ENCODE measurements at regions not wholly inside any gene's neighbourhood (a gene's known extent, or its start where the extent isn't known, plus 50 kb on each side); places are given as distances from the start of the nearest gene placed in this dataset.

DNA sequence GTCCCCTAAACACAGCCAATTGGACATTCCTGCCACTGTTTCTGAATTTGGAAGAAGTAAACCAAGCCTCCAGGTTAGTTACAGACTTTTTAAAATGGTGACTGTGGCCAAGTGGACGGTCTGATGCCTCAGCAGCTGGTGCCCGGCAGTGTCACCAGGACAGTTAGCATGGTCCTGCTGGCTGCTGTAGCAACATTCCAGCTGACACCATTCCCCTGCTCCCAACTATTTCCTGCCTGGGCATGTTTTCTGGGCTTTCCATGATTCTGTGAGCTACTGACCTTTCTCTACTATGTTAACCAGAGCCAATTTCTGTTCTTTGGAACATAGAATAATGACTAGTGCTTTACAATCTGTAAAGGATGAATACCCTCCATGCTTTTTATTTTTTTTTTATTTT is 95.0 kb downstream of the TLR5 start:
- no peak overlapping the region for H3K27ac ChIP-seq (ENCODE audit: low read depth in 1 of 2, low read length in 2 of 2)
- no peaks in the 10 kb centered on the region for H3K27me3 ChIP-seq (ENCODE audit: control insufficient read depth in 4 of 4, insufficient read depth in 4 of 4, low read length in 3 of 4)
- no peak overlapping the region for H3K4me3 ChIP-seq (ENCODE audit: low read depth in 1 of 3, low read length in 3 of 3)
- 83% methylated on average over 2 of the region's 2 CpGs for WGBS
- H3K9me3 ChIP-seq (ENCODE audit: control insufficient read depth in 4 of 4, low read length in 3 of 4) = no peaks in the 10 kb centered on the region
- no peak overlapping the region for H3K9ac ChIP-seq (ENCODE audit: low read depth in 1 of 2, low read length in 2 of 2)
- TF ChIP-seq, protein P1, sequence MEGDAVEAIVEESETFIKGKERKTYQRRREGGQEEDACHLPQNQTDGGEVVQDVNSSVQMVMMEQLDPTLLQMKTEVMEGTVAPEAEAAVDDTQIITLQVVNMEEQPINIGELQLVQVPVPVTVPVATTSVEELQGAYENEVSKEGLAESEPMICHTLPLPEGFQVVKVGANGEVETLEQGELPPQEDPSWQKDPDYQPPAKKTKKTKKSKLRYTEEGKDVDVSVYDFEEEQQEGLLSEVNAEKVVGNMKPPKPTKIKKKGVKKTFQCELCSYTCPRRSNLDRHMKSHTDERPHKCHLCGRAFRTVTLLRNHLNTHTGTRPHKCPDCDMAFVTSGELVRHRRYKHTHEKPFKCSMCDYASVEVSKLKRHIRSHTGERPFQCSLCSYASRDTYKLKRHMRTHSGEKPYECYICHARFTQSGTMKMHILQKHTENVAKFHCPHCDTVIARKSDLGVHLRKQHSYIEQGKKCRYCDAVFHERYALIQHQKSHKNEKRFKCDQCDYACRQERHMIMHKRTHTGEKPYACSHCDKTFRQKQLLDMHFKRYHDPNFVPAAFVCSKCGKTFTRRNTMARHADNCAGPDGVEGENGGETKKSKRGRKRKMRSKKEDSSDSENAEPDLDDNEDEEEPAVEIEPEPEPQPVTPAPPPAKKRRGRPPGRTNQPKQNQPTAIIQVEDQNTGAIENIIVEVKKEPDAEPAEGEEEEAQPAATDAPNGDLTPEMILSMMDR (IDR thresholded peaks at IDR 0.05; ENCODE audit: low read depth, low read length, missing input control) = no peak
- TF ChIP-seq FOXA2 (IDR thresholded peaks at IDR 0.05) (no peak), RAD21 (IDR thresholded peaks at IDR 0.05) (no peak), YY1 (IDR thresholded peaks at IDR 0.05) (no peak), EGR1 (IDR thresholded peaks at IDR 0.05; ENCODE audit: low read depth in 2 of 2) (no peak), HNF4G (IDR thresholded peaks at IDR 0.05) (no peak), JUND (IDR thresholded peaks at IDR 0.05) (no peak)
- TF ChIP-seq, protein P2, sequence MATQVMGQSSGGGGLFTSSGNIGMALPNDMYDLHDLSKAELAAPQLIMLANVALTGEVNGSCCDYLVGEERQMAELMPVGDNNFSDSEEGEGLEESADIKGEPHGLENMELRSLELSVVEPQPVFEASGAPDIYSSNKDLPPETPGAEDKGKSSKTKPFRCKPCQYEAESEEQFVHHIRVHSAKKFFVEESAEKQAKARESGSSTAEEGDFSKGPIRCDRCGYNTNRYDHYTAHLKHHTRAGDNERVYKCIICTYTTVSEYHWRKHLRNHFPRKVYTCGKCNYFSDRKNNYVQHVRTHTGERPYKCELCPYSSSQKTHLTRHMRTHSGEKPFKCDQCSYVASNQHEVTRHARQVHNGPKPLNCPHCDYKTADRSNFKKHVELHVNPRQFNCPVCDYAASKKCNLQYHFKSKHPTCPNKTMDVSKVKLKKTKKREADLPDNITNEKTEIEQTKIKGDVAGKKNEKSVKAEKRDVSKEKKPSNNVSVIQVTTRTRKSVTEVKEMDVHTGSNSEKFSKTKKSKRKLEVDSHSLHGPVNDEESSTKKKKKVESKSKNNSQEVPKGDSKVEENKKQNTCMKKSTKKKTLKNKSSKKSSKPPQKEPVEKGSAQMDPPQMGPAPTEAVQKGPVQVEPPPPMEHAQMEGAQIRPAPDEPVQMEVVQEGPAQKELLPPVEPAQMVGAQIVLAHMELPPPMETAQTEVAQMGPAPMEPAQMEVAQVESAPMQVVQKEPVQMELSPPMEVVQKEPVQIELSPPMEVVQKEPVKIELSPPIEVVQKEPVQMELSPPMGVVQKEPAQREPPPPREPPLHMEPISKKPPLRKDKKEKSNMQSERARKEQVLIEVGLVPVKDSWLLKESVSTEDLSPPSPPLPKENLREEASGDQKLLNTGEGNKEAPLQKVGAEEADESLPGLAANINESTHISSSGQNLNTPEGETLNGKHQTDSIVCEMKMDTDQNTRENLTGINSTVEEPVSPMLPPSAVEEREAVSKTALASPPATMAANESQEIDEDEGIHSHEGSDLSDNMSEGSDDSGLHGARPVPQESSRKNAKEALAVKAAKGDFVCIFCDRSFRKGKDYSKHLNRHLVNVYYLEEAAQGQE (IDR thresholded peaks at IDR 0.05) = no peak
- H3K4me1 ChIP-seq (ENCODE audit: control insufficient read depth in 4 of 4, insufficient read depth in 4 of 4, low read length in 3 of 4) = peaks cover 0 to 19% (median 4%) of the 10 kb centered on the region in 4 donors
- no peaks in the 10 kb centered on the region for H3K36me3 ChIP-seq (ENCODE audit: control insufficient read depth in 4 of 4, insufficient read depth in 3 of 4, low read depth in 1 of 4, low read length in 3 of 4)
- no peak for DNase-seq (ENCODE audit: low spot score)

DNA sequence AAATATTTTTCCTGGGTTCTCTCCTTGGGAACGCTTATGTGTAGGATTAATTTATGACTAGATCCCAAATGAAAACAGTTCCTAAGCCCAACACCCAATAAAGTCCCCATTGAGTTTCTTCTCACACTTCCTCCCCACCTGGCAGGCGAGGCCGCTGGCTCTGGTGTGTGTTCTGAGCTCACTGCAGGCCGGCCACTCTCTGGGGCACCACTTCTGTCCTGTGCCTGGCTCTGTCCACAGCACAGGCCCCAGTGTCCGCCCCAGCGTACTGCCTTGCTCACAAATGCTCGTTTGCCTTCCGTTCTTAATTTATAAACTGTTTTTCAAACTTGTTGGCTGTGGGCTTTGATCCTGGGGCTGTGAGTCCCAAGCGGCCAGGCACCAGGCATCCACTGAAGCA is 90.6 kb downstream of the TLR5 start:
- 96% methylated on average over 9 of the region's 9 CpGs for WGBS
- no peaks in the 10 kb centered on the region for H3K36me3 ChIP-seq (ENCODE audit: control insufficient read depth in 4 of 4, insufficient read depth in 3 of 4, low read depth in 1 of 4, low read length in 3 of 4)
- H3K9ac ChIP-seq (ENCODE audit: low read depth in 1 of 2, low read length in 2 of 2) = no peak overlapping the region
- no peaks in the 10 kb centered on the region for H3K27me3 ChIP-seq (ENCODE audit: control insufficient read depth in 4 of 4, insufficient read depth in 4 of 4, low read length in 3 of 4)
- H3K4me1 ChIP-seq (ENCODE audit: control insufficient read depth in 4 of 4, insufficient read depth in 4 of 4, low read length in 3 of 4) = no peaks in the 10 kb centered on the region
- DNase-seq (ENCODE audit: low spot score) = no peak
- TF ChIP-seq, protein P3, sequence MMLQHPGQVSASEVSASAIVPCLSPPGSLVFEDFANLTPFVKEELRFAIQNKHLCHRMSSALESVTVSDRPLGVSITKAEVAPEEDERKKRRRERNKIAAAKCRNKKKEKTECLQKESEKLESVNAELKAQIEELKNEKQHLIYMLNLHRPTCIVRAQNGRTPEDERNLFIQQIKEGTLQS (IDR thresholded peaks at IDR 0.05) = no peak
- TF ChIP-seq JUND (IDR thresholded peaks at IDR 0.05) (no peak), HNF4A (conservative IDR thresholded peaks at IDR 0.05) (no peak), HNF4G (IDR thresholded peaks at IDR 0.05) (no peak), EGR1 (IDR thresholded peaks at IDR 0.05; ENCODE audit: low read depth in 2 of 2) (no peak)
- no peak overlapping the region for H3K27ac ChIP-seq (ENCODE audit: low read depth in 1 of 2, low read length in 2 of 2)
- no peaks in the 10 kb centered on the region for H3K9me3 ChIP-seq (ENCODE audit: control insufficient read depth in 4 of 4, low read length in 3 of 4)
- no peak overlapping the region for H3K4me3 ChIP-seq (ENCODE audit: low read depth in 1 of 3, low read length in 3 of 3)

DNA sequence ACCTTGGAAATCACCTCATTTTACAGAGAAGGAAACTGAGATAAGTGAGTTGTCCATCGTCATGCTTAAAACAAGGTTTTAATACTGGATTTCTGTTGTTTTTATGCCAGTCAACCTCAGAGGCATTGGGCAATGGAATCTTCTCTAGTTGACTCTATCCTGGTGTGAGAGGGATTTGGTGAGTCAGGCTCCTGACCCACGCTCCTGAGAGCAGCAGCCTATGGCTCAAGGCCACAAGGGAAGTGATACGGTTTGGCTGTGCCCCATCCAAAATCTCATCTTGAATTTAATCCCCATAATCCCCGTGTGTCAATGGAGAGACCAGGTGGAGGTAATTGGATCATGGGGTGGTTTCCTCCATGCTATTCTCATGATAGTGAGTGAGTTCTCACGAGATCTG is 90.1 kb downstream of the TLR5 start:
- no peak for DNase-seq (ENCODE audit: low spot score)
- Histone ChIP-seq H3K27ac (ENCODE audit: low read depth in 1 of 2, low read length in 2 of 2) (no peak overlapping the region), H3K9me3 (ENCODE audit: control insufficient read depth in 4 of 4, low read length in 3 of 4) (no peaks in the 10 kb centered on the region), H3K4me1 (ENCODE audit: control insufficient read depth in 4 of 4, insufficient read depth in 4 of 4, low read length in 3 of 4) (no peaks in the 10 kb centered on the region), H3K27me3 (ENCODE audit: control insufficient read depth in 4 of 4, insufficient read depth in 4 of 4, low read length in 3 of 4) (no peaks in the 10 kb centered on the region), H3K9ac (ENCODE audit: low read depth in 1 of 2, low read length in 2 of 2) (no peak overlapping the region), H3K36me3 (ENCODE audit: control insufficient read depth in 4 of 4, insufficient read depth in 3 of 4, low read depth in 1 of 4, low read length in 3 of 4) (no peaks in the 10 kb centered on the region), H3K4me3 (ENCODE audit: low read depth in 1 of 3, low read length in 3 of 3) (no peak overlapping the region)
- TF ChIP-seq SP1 (IDR thresholded peaks at IDR 0.05) (no peak), JUND (IDR thresholded peaks at IDR 0.05) (no peak)
- 94% methylated on average over 5 of the region's 5 CpGs for WGBS
